Activated T-cell treated with anti-CD3 and anti-CD28 coated beads, Interleukin-2, amount 50 U/mL, for 4 hours (primary cell): ENCODE measurements at regions not wholly inside any gene's neighbourhood (a gene's known extent, or its start where the extent isn't known, plus 50 kb on each side); places are given as distances from the start of the nearest gene placed in this dataset.
"Not testable (repeated sequence)": the region's sequence is repeated elsewhere in the genome, so short reads cannot be mapped to it uniquely, and the experiment has no call there.

Experiments used
- ATAC-seq, 2 donors: fragments of 200-7000 bp; cut with Tn5 transposase; one replicate each; pipeline ENCODE4 v1.10.0; 2021
- DNase-seq: peaks from one replicate; pipeline ENCODE4 v3.0.0-alpha.2; 2020
- H3K27me3 Mint-ChIP-seq: one replicate; pipeline ENCODE4 v1.8.0; 2021; ENCODE audit warnings: low read depth, mixed read lengths
- H3K36me3 Mint-ChIP-seq: one replicate; pipeline ENCODE4 v1.8.0; 2022; ENCODE audit warnings: mixed read lengths; ENCODE audit not compliant: insufficient read depth
- H3K4me1 Mint-ChIP-seq: one replicate; pipeline ENCODE4 v1.8.0; 2021; ENCODE audit warnings: low read depth, mixed read lengths
- H3K4me3 Mint-ChIP-seq: one replicate; pipeline ENCODE4 v1.8.0; 2021; ENCODE audit warnings: mild to moderate bottlenecking, moderate library complexity, mixed read lengths
- H3K9me3 Mint-ChIP-seq: one replicate; pipeline ENCODE4 v1.8.0; 2021; ENCODE audit warnings: mixed read lengths

GRCh38 chr2:109058802-109059201 is 69.8 kb upstream of the EDAR start:
- Mint-ChIP-seq H3K9me3 (no peaks in the 10 kb centered on the region), H3K4me3 (no peak overlapping the region), H3K36me3 (no peaks in the 10 kb centered on the region), H3K27me3 (peaks cover 5% of the 10 kb centered on the region), H3K4me1 (peaks cover 20% of the 10 kb centered on the region)
- DNase-seq (no peak), ATAC-seq (no peak)

GRCh38 chr2:109058191-109058632 is 69.2 kb upstream of the EDAR start:
- H3K4me1 Mint-ChIP-seq = peaks cover 17% of the 10 kb centered on the region
- H3K9me3 Mint-ChIP-seq = no peaks in the 10 kb centered on the region
- peaks cover 5% of the 10 kb centered on the region for H3K27me3 Mint-ChIP-seq
- no peak overlapping the region for H3K4me3 Mint-ChIP-seq
- no peak for DNase-seq
- no peak for ATAC-seq
- H3K36me3 Mint-ChIP-seq = no peaks in the 10 kb centered on the region

GRCh38 chr2:109057686-109058085 is 68.7 kb upstream of the EDAR start:
- Mint-ChIP-seq H3K4me3 (no peak overlapping the region), H3K4me1 (peaks cover 13% of the 10 kb centered on the region), H3K27me3 (peaks cover 5% of the 10 kb centered on the region), H3K36me3 (no peaks in the 10 kb centered on the region), H3K9me3 (no peaks in the 10 kb centered on the region)
- DNase-seq (peak; percentile 37), ATAC-seq (peak in 1 of 2 donors; percentile 86)

- H3K27me3 Mint-ChIP-seq = peaks cover 1% of the 10 kb centered on the region
- ATAC-seq = no peak
- no peaks in the 10 kb centered on the region for H3K9me3 Mint-ChIP-seq
- H3K36me3 Mint-ChIP-seq = no peaks in the 10 kb centered on the region
- H3K4me3 Mint-ChIP-seq = no peak overlapping the region
- H3K4me1 Mint-ChIP-seq = peaks cover 13% of the 10 kb centered on the region
- DNase-seq = no peak
Observed at GRCh38 chr2:109055435-109055834, 66.4 kb upstream of the EDAR start.

- H3K4me3 Mint-ChIP-seq = no peak overlapping the region
- peaks cover 1% of the 10 kb centered on the region for H3K27me3 Mint-ChIP-seq
- H3K9me3 Mint-ChIP-seq = no peaks in the 10 kb centered on the region
- H3K4me1 Mint-ChIP-seq = peaks cover 11% of the 10 kb centered on the region
- DNase-seq (no peak), ATAC-seq (no peak)
- no peaks in the 10 kb centered on the region for H3K36me3 Mint-ChIP-seq
Observed at GRCh38 chr2:109054865-109055264, 65.8 kb upstream of the EDAR start.

GRCh38 chr2:109053716-109054115 is 64.7 kb upstream of the EDAR start:
- DNase-seq (no peak), ATAC-seq (no peak)
- no peaks in the 10 kb centered on the region for H3K9me3 Mint-ChIP-seq
- peaks cover 11% of the 10 kb centered on the region for H3K4me1 Mint-ChIP-seq
- no peak overlapping the region for H3K4me3 Mint-ChIP-seq
- peaks cover under 1% of the 10 kb centered on the region for H3K27me3 Mint-ChIP-seq
- no peaks in the 10 kb centered on the region for H3K36me3 Mint-ChIP-seq

- no peaks in the 10 kb centered on the region for H3K27me3 Mint-ChIP-seq
- DNase-seq (no peak), ATAC-seq (no peak)
- peaks cover 11% of the 10 kb centered on the region for H3K4me1 Mint-ChIP-seq
- H3K4me3 Mint-ChIP-seq = no peak overlapping the region
- no peaks in the 10 kb centered on the region for H3K9me3 Mint-ChIP-seq
- H3K36me3 Mint-ChIP-seq = no peaks in the 10 kb centered on the region
Observed at GRCh38 chr2:109052922-109053321, 63.9 kb upstream of the EDAR start.

GRCh38 chr2:109049022-109049421 is 60.0 kb upstream of the EDAR start:
- Mint-ChIP-seq H3K9me3 (no peaks in the 10 kb centered on the region), H3K27me3 (no peaks in the 10 kb centered on the region), H3K4me3 (no peak overlapping the region), H3K36me3 (no peaks in the 10 kb centered on the region), H3K4me1 (peaks cover 11% of the 10 kb centered on the region)
- ATAC-seq = no peak
- no peak for DNase-seq

- H3K36me3 Mint-ChIP-seq = no peaks in the 10 kb centered on the region
- H3K4me3 Mint-ChIP-seq = no peak overlapping the region
- no peaks in the 10 kb centered on the region for H3K9me3 Mint-ChIP-seq
- H3K27me3 Mint-ChIP-seq = no peaks in the 10 kb centered on the region
- peaks cover 11% of the 10 kb centered on the region for H3K4me1 Mint-ChIP-seq
- DNase-seq (no peak), ATAC-seq (no peak)
Observed at GRCh38 chr2:109048163-109048562, 59.1 kb upstream of the EDAR start.

GRCh38 chr2:109047569-109047968 is 58.5 kb upstream of the EDAR start:
- not testable (repeated sequence) for ATAC-seq, H3K9me3 Mint-ChIP-seq, H3K27me3 Mint-ChIP-seq, DNase-seq, H3K4me3 Mint-ChIP-seq, H3K36me3 Mint-ChIP-seq
- H3K4me1 Mint-ChIP-seq = peaks cover 11% of the 10 kb centered on the region

- Mint-ChIP-seq H3K4me1 (peaks cover 11% of the 10 kb centered on the region), H3K27me3 (no peaks in the 10 kb centered on the region), H3K4me3 (peak overlapping the region; percentile 9), H3K9me3 (no peaks in the 10 kb centered on the region), H3K36me3 (no peaks in the 10 kb centered on the region)
- ATAC-seq = peak; percentile 65 to 85
- no peak for DNase-seq
Observed at GRCh38 chr2:109046925-109047508, 58.0 kb upstream of the EDAR start.

- Mint-ChIP-seq H3K27me3 (no peaks in the 10 kb centered on the region), H3K9me3 (no peaks in the 10 kb centered on the region), H3K4me1 (peaks cover 11% of the 10 kb centered on the region), H3K4me3 (no peak overlapping the region), H3K36me3 (no peaks in the 10 kb centered on the region)
- ATAC-seq = no peak
- DNase-seq = no peak
Observed at GRCh38 chr2:109045505-109045904, 56.5 kb upstream of the EDAR start.

GRCh38 chr2:109038992-109039391 is 50.0 kb upstream of the EDAR start:
- Mint-ChIP-seq H3K9me3 (no peaks in the 10 kb centered on the region), H3K36me3 (no peaks in the 10 kb centered on the region), H3K4me1 (peaks cover 21% of the 10 kb centered on the region), H3K4me3 (no peak overlapping the region), H3K27me3 (no peaks in the 10 kb centered on the region)
- ATAC-seq = no peak
- no peak for DNase-seq
